ENCODE measurements at regions not wholly inside any gene's neighbourhood (a gene's known extent, or its start where the extent isn't known, plus 50 kb on each side); places are given as distances from the start of the nearest gene placed in this dataset.

- no peaks in the 10 kb centered on the region for H3K4me1 ChIP-seq (replicated peaks)
- H3K27ac ChIP-seq, result no peak overlapping the region
- H3K27me3 ChIP-seq (replicated peaks), result no peaks in the 10 kb centered on the region
- no peak for DNase-seq (ENCODE audit: low read depth in 1 of 2, low spot score in 2 of 2)
- H3K9me3 ChIP-seq (replicated peaks), result peaks cover 12% of the 10 kb centered on the region
- no peaks in the 10 kb centered on the region for H3K36me3 ChIP-seq
- no peak overlapping the region for H3K4me3 ChIP-seq
These were observed 301.1 kb upstream of the AJAP1 start for GRCh38 chr1:4353090-4353856.

GRCh38 chr1:4355839-4356238 is 298.6 kb upstream of the AJAP1 start:
- H3K27ac ChIP-seq, result no peak overlapping the region
- H3K4me3 ChIP-seq, result no peak overlapping the region
- H3K36me3 ChIP-seq, result no peaks in the 10 kb centered on the region
- H3K4me1 ChIP-seq (replicated peaks), result no peaks in the 10 kb centered on the region
- peaks cover 21% of the 10 kb centered on the region for H3K9me3 ChIP-seq (replicated peaks)
- no peak for DNase-seq (ENCODE audit: low read depth in 1 of 2, low spot score in 2 of 2)
- no peaks in the 10 kb centered on the region for H3K27me3 ChIP-seq (replicated peaks)

GRCh38 chr1:4362314-4363044 is 291.9 kb upstream of the AJAP1 start:
- Histone ChIP-seq H3K4me1 (replicated peaks) (no peaks in the 10 kb centered on the region), H3K36me3 (no peaks in the 10 kb centered on the region), H3K27ac (no peak overlapping the region), H3K9me3 (replicated peaks) (peaks cover 17% of the 10 kb centered on the region), H3K27me3 (replicated peaks) (no peaks in the 10 kb centered on the region), H3K4me3 (no peak overlapping the region)
- DNase-seq (ENCODE audit: low read depth in 1 of 2, low spot score in 2 of 2), result no peak

GRCh38 chr1:4366091-4366490 is 288.3 kb upstream of the AJAP1 start:
- Histone ChIP-seq H3K27me3 (replicated peaks) (no peaks in the 10 kb centered on the region), H3K36me3 (no peaks in the 10 kb centered on the region), H3K27ac (no peak overlapping the region), H3K4me1 (replicated peaks) (no peaks in the 10 kb centered on the region), H3K9me3 (replicated peaks) (peaks cover 22% of the 10 kb centered on the region), H3K4me3 (no peak overlapping the region)
- DNase-seq (ENCODE audit: low read depth in 1 of 2, low spot score in 2 of 2), result no peak

GRCh38 chr1:4367230-4367777 is 287.1 kb upstream of the AJAP1 start:
- Histone ChIP-seq H3K4me3 (no peak overlapping the region), H3K27ac (no peak overlapping the region), H3K36me3 (no peaks in the 10 kb centered on the region), H3K27me3 (replicated peaks) (no peaks in the 10 kb centered on the region), H3K9me3 (replicated peaks) (peaks cover 22% of the 10 kb centered on the region), H3K4me1 (replicated peaks) (no peaks in the 10 kb centered on the region)
- no peak for DNase-seq (ENCODE audit: low read depth in 1 of 2, low spot score in 2 of 2)

- DNase-seq (ENCODE audit: low read depth in 1 of 2, low spot score in 2 of 2), result no peak
These were observed 285.1 kb upstream of the AJAP1 start for GRCh38 chr1:4369335-4369734.

GRCh38 chr1:4371849-4372248 is 282.6 kb upstream of the AJAP1 start:
- Histone ChIP-seq H3K36me3 (no peaks in the 10 kb centered on the region), H3K4me1 (replicated peaks) (no peaks in the 10 kb centered on the region), H3K4me3 (no peak overlapping the region), H3K27me3 (replicated peaks) (no peaks in the 10 kb centered on the region), H3K27ac (no peak overlapping the region), H3K9me3 (replicated peaks) (peaks cover 26% of the 10 kb centered on the region)
- no peak for DNase-seq (ENCODE audit: low read depth in 1 of 2, low spot score in 2 of 2)

More at GRCh38 chr1:4369335-4369734, 285.1 kb upstream of the AJAP1 start:
- Histone ChIP-seq H3K4me1 (replicated peaks) (no peaks in the 10 kb centered on the region), H3K36me3 (no peaks in the 10 kb centered on the region), H3K4me3 (no peak overlapping the region), H3K27me3 (replicated peaks) (no peaks in the 10 kb centered on the region), H3K27ac (no peak overlapping the region), H3K9me3 (replicated peaks) (peaks cover 26% of the 10 kb centered on the region)

- peaks cover 17% of the 10 kb centered on the region; the same call in 1 of the 2 replicates for H3K9me3 ChIP-seq (replicated peaks)
- no peaks in the 10 kb centered on the region for H3K36me3 ChIP-seq
- DNase-seq (ENCODE audit: low read depth in 1 of 2, low spot score in 2 of 2), result no peak
- H3K27ac ChIP-seq, result no peak overlapping the region
- no peaks in the 10 kb centered on the region for H3K4me1 ChIP-seq (replicated peaks)
- H3K4me3 ChIP-seq, result no peak overlapping the region
- H3K27me3 ChIP-seq (replicated peaks), result no peaks in the 10 kb centered on the region
These were observed 278.6 kb upstream of the AJAP1 start for GRCh38 chr1:4375812-4376211.

GRCh38 chr1:4379451-4380175 is 274.8 kb upstream of the AJAP1 start:
- peaks cover 13% of the 10 kb centered on the region for H3K9me3 ChIP-seq (replicated peaks)
- no peaks in the 10 kb centered on the region for H3K4me1 ChIP-seq (replicated peaks)
- H3K27ac ChIP-seq, result no peak overlapping the region
- H3K27me3 ChIP-seq (replicated peaks), result no peaks in the 10 kb centered on the region
- no peak for DNase-seq (ENCODE audit: low read depth in 1 of 2, low spot score in 2 of 2)
- H3K36me3 ChIP-seq, result no peaks in the 10 kb centered on the region
- no peak overlapping the region for H3K4me3 ChIP-seq

GRCh38 chr1:4380564-4381168 is 273.7 kb upstream of the AJAP1 start:
- H3K4me3 ChIP-seq, result no peak overlapping the region
- no peaks in the 10 kb centered on the region for H3K27me3 ChIP-seq (replicated peaks)
- no peak for DNase-seq (ENCODE audit: low read depth in 1 of 2, low spot score in 2 of 2)
- H3K27ac ChIP-seq, result no peak overlapping the region
- no peaks in the 10 kb centered on the region for H3K36me3 ChIP-seq
- H3K4me1 ChIP-seq (replicated peaks), result no peaks in the 10 kb centered on the region
- peaks cover 15% of the 10 kb centered on the region for H3K9me3 ChIP-seq (replicated peaks)

- DNase-seq (ENCODE audit: low read depth in 1 of 2, low spot score in 2 of 2), result no peak
- peaks cover 5% of the 10 kb centered on the region; the same call in 1 of the 2 replicates for H3K9me3 ChIP-seq (replicated peaks)
- no peaks in the 10 kb centered on the region for H3K27me3 ChIP-seq (replicated peaks)
- H3K4me1 ChIP-seq (replicated peaks), result no peaks in the 10 kb centered on the region
- no peak overlapping the region for H3K4me3 ChIP-seq
- H3K27ac ChIP-seq, result no peak overlapping the region
- H3K36me3 ChIP-seq, result no peaks in the 10 kb centered on the region
These were observed 261.2 kb upstream of the AJAP1 start for GRCh38 chr1:4393191-4393590.

- no peaks in the 10 kb centered on the region for H3K4me1 ChIP-seq (replicated peaks)
- H3K27me3 ChIP-seq (replicated peaks), result no peaks in the 10 kb centered on the region
- no peak overlapping the region for H3K27ac ChIP-seq
- H3K9me3 ChIP-seq (replicated peaks), result peaks cover 4% of the 10 kb centered on the region; the same call in 1 of the 2 replicates
- no peak for DNase-seq (ENCODE audit: low read depth in 1 of 2, low spot score in 2 of 2)
- no peak overlapping the region for H3K4me3 ChIP-seq
- H3K36me3 ChIP-seq, result no peaks in the 10 kb centered on the region
These were observed 260.0 kb upstream of the AJAP1 start for GRCh38 chr1:4394366-4394765.

- no peaks in the 10 kb centered on the region for H3K4me1 ChIP-seq (replicated peaks)
- H3K27ac ChIP-seq, result no peak overlapping the region
- H3K4me3 ChIP-seq, result no peak overlapping the region
- H3K36me3 ChIP-seq, result no peaks in the 10 kb centered on the region
- no peaks in the 10 kb centered on the region for H3K27me3 ChIP-seq (replicated peaks)
- DNase-seq (ENCODE audit: low read depth in 1 of 2, low spot score in 2 of 2), result no peak
- 0 out of 2 replicates have a peak, but pooled peaks cover 4% of the 10 kb centered on the region for H3K9me3 ChIP-seq (replicated peaks)
These were observed 259.3 kb upstream of the AJAP1 start for GRCh38 chr1:4395158-4395557.
